ENCODE measurements at regions not wholly inside any gene's neighbourhood (a gene's known extent, or its start where the extent isn't known, plus 50 kb on each side); places are given as distances from the start of the nearest gene placed in this dataset.
"Not testable (repeated sequence)": the region's sequence is repeated elsewhere in the genome, so short reads cannot be mapped to it uniquely, and the experiment has no call there.

- intact Hi-C loops (cut with DNase I); H3K9me3 ChIP-seq; H3K27ac ChIP-seq; H3K27me3 ChIP-seq; DNase-seq; ATAC-seq; H3K4me1 ChIP-seq; H3K4me3 ChIP-seq; H3K36me3 ChIP-seq: not testable (repeated sequence)
These were observed 2163.5 kb upstream of the DEFB115 start for GRCh38 chr20:29093958-29094357.

DNA sequence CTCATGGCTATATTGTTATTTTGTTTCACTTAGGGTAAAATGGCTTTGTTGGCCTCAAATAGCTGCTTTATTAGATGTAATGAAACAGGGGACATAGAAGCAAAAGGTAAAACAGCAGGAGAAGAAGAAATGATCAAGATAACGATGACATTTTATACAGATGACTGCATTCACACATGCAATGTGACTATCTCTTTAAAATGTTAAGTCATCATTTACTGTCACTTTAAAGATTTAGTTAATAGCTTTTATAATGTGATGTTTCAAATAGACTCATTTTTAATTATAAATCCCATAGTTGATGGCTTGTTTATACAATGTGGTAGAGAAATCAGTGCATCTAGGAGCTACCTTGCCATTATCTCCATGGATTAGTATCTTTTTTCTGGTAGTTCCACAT, 2160.8 kb upstream of the DEFB115 start:
- H3K36me3 ChIP-seq; DNase-seq; H3K27me3 ChIP-seq; ATAC-seq; intact Hi-C loops (cut with DNase I); H3K4me3 ChIP-seq; H3K4me1 ChIP-seq; H3K27ac ChIP-seq; H3K9me3 ChIP-seq: not testable (repeated sequence)
- 16% methylated on average over 1 of the region's 1 CpG for WGBS (ENCODE audit: insufficient coverage, low coverage, low lambda C conversion rate, missing lambda C conversion rate)

DNA sequence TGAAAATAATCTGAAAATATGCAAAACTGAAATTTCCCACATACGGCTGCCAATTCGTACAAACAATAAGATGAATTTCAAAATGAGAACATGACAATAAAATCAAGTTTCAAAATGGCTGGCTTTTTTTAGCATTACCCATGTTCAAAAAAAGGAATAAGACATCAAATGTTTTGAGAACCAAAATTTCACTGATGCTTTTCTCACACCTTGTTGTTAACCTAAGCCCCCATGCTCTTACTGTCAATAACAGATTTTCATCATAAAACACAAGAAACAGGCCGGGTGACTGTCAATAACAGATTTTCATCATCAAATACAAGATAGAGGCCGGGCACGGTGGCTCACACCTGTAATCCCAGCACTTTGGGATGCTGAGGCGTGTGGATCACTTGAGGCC, 2149.6 kb upstream of the DEFB115 start:
- WGBS (ENCODE audit: insufficient coverage, low coverage, low lambda C conversion rate, missing lambda C conversion rate), result 56% methylated on average over 6 of the region's 6 CpGs
- not testable (repeated sequence) for H3K4me3 ChIP-seq

DNA sequence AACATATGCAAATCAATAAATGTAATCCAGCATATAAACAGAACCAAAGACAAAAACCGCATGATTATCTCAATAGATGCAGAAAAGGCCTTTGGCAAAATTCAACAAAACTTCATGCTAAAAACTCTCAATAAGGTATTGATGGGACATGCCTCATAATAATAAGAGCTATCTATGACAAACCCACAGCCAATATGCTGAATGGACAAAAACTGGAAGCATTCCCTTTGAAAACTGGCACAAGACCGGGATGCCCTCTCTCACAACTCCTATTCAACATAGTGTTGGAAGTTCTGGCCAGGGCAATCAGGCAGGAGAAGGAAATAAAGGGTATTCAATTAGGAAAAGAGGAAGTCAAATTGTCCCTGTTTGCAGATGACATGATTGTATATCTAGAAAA, 2148.1 kb upstream of the DEFB115 start:
- H3K9me3 ChIP-seq; H3K4me1 ChIP-seq; intact Hi-C loops (cut with DNase I); H3K27me3 ChIP-seq; H3K36me3 ChIP-seq; ATAC-seq; DNase-seq; H3K4me3 ChIP-seq; H3K27ac ChIP-seq: not testable (repeated sequence)
- 17% methylated on average over 2 of the region's 2 CpGs for WGBS (ENCODE audit: insufficient coverage, low coverage, low lambda C conversion rate, missing lambda C conversion rate)

More for the DNA sequence above, 2149.6 kb upstream of the DEFB115 start:
- H3K27ac ChIP-seq; intact Hi-C loops (cut with DNase I); H3K36me3 ChIP-seq; ATAC-seq; H3K27me3 ChIP-seq; H3K9me3 ChIP-seq; H3K4me1 ChIP-seq; DNase-seq: not testable (repeated sequence)

GRCh38 chr20:29115097-29115496, 2142.4 kb upstream of the DEFB115 start:
- intact Hi-C loops (cut with DNase I); H3K9me3 ChIP-seq; ATAC-seq: not testable (repeated sequence)

GRCh38 chr20:29119141-29119540, 2138.3 kb upstream of the DEFB115 start:
- no peaks in the 10 kb centered on the region for H3K4me1 ChIP-seq
- no peak for DNase-seq
- no peaks in the 10 kb centered on the region for H3K36me3 ChIP-seq
- no peak overlapping the region for H3K4me3 ChIP-seq
- intact Hi-C loops (cut with DNase I), result no loop called here
- H3K27me3 ChIP-seq, result no peaks in the 10 kb centered on the region
- 40% methylated on average over 6 of the region's 7 CpGs for WGBS (ENCODE audit: insufficient coverage, low coverage, low lambda C conversion rate, missing lambda C conversion rate)
- no peaks in the 10 kb centered on the region for H3K9me3 ChIP-seq
- TF ChIP-seq CTCF (IDR thresholded peaks at IDR 0.05), result no peak
- no peak for TF ChIP-seq POLR2A (IDR thresholded peaks at IDR 0.05)
- no peak overlapping the region for H3K27ac ChIP-seq
- ATAC-seq, result peak in 1 of 4 donors; percentile 56

More at GRCh38 chr20:29115097-29115496, 2142.4 kb upstream of the DEFB115 start:
- 54% methylated on average over 4 of the region's 4 CpGs for WGBS (ENCODE audit: insufficient coverage, low coverage, low lambda C conversion rate, missing lambda C conversion rate)
- H3K27ac ChIP-seq, H3K27me3 ChIP-seq, H3K36me3 ChIP-seq, H3K4me3 ChIP-seq, DNase-seq, H3K4me1 ChIP-seq: not testable (repeated sequence)

- 45% methylated on average over 1 of the region's 1 CpG for WGBS (ENCODE audit: insufficient coverage, low coverage, low lambda C conversion rate, missing lambda C conversion rate)
- H3K27me3 ChIP-seq, ATAC-seq, H3K4me3 ChIP-seq, H3K36me3 ChIP-seq, H3K27ac ChIP-seq, H3K4me1 ChIP-seq, H3K9me3 ChIP-seq, DNase-seq: not testable (repeated sequence)
- intact Hi-C loops (cut with DNase I), result loop anchor here in 1 of 2 donors (5.0 kb wide), 1 partner anchor 763 kb away; no protein-coding TSS in a partner anchor
These were observed 2137.8 kb upstream of the DEFB115 start for GRCh38 chr20:29119684-29120083.

- H3K4me3 ChIP-seq, H3K27me3 ChIP-seq, DNase-seq, H3K4me1 ChIP-seq, H3K9me3 ChIP-seq, H3K36me3 ChIP-seq, H3K27ac ChIP-seq: not testable (repeated sequence)
- ATAC-seq, result peak in 1 of 4 donors; percentile 27
- WGBS (ENCODE audit: insufficient coverage, low coverage, low lambda C conversion rate, missing lambda C conversion rate), result 35% methylated on average over 8 of the region's 8 CpGs
- intact Hi-C loops (cut with DNase I), result loop anchor here in 1 of 2 donors (5.0 kb wide), 1 partner anchor 762 kb away; no protein-coding TSS in a partner anchor
These were observed 2137.4 kb upstream of the DEFB115 start for GRCh38 chr20:29120088-29120487.

DNA sequence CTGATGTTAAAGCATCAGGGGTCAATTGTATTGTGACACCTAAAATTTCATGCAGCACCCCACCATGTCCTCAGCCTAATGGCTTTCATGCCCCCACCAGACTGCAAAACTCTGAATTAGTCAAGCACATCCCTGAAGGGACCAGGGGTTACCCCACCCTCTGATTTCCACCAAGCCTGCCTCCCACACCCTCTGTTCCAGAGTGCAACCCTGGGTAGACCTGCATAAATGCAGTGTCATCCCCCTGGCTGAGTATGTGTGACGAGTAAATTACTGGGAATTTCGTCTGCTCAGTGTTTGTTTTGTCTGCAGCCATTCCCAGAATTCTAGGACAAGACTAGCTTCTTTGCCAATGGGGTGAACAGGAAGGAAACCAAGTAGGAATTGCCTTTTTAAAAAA, 2136.9 kb upstream of the DEFB115 start:
- H3K27me3 ChIP-seq, H3K9me3 ChIP-seq, H3K4me1 ChIP-seq, H3K27ac ChIP-seq, H3K4me3 ChIP-seq, H3K36me3 ChIP-seq, DNase-seq: not testable (repeated sequence)
- WGBS (ENCODE audit: insufficient coverage, low coverage, low lambda C conversion rate, missing lambda C conversion rate), result 6% methylated on average over 2 of the region's 2 CpGs
- intact Hi-C loops (cut with DNase I), result loop anchor here in 1 of 2 donors (5.0 kb wide), 1 partner anchor 762 kb away; no protein-coding TSS in a partner anchor
- peak in 3 of 4 donors; percentile 26 to 72 (median 48) for ATAC-seq

GRCh38 chr20:29122784-29123183, 2134.7 kb upstream of the DEFB115 start:
- H3K4me1 ChIP-seq, H3K27ac ChIP-seq, H3K36me3 ChIP-seq, H3K9me3 ChIP-seq, H3K27me3 ChIP-seq, H3K4me3 ChIP-seq, DNase-seq: not testable (repeated sequence)
- intact Hi-C loops (cut with DNase I), result loop anchor here in 1 of 2 donors (5.0 kb wide), 1 partner anchor 760 kb away; no protein-coding TSS in a partner anchor
- 25% methylated on average over 3 of the region's 3 CpGs for WGBS (ENCODE audit: insufficient coverage, low coverage, low lambda C conversion rate, missing lambda C conversion rate)
- ATAC-seq, result peak in 2 of 4 donors; percentile 46 to 75
